GM12892 (cell line): ENCODE measurements at regions not wholly inside any gene's neighbourhood (a gene's known extent, or its start where the extent isn't known, plus 50 kb on each side); places are given as distances from the start of the nearest gene placed in this dataset.

Experiments used
- POLR2A ChIP-seq: IDR thresholded peaks from 2 replicates; pipeline ENCODE4 v1.6.1; 2011; ENCODE audit warnings: low read depth, low read length, control low read depth
- POLR2AphosphoS5 ChIP-seq: IDR thresholded peaks from 2 replicates; pipeline ENCODE4 v1.6.1; 2011; ENCODE audit warnings: low read depth, low read length, control low read depth

GRCh38 chr2:51888120-51888519 is 856.2 kb upstream of the NRXN1 start:
- TF ChIP-seq POLR2AphosphoS5 (no peak), POLR2A (no peak)
